ENCODE measurements at regions not wholly inside any gene's neighbourhood (a gene's known extent, or its start where the extent isn't known, plus 50 kb on each side); places are given as distances from the start of the nearest gene placed in this dataset.

- Histone ChIP-seq H3K4me2 (ENCODE audit: low read length) (peak overlapping the region; percentile 31), H4K20me1 (ENCODE audit: insufficient read depth, low read length) (no peaks in the 10 kb centered on the region), H3K9ac (ENCODE audit: low read length) (no peak overlapping the region), H3K27me3 (ENCODE audit: insufficient read depth, low read length) (no peaks in the 10 kb centered on the region), H3K79me2 (ENCODE audit: insufficient read depth, low read length) (no peaks in the 10 kb centered on the region), H3K4me3 (ENCODE audit: insufficient read depth, low read depth, low read length) (no peak overlapping the region), H3K27ac (ENCODE audit: low read depth, low read length) (peak overlapping the region; percentile 26), H2AFZ (ENCODE audit: low read depth, low read length) (no peak overlapping the region), H3K36me3 (ENCODE audit: insufficient read depth, low read length) (no peaks in the 10 kb centered on the region), H3K4me1 (ENCODE audit: insufficient read depth, low read length) (peaks cover 3% of the 10 kb centered on the region), H3K9me3 (ENCODE audit: insufficient read depth, low read depth, low read length) (no peaks in the 10 kb centered on the region)
- TF ChIP-seq CTCF (IDR thresholded peaks at IDR 0.05; ENCODE audit: insufficient read depth, low read depth, low read length) (no peak), EZH2 (IDR thresholded peaks at IDR 0.05; ENCODE audit: insufficient read depth, low read length) (no peak)
- H3K4me1 Mint-ChIP-seq (ENCODE audit: low read depth, unreplicated experiment): peaks cover 8% of the 10 kb centered on the region
- H3K36me3 Mint-ChIP-seq (ENCODE audit: low read depth, unreplicated experiment): peaks cover 2% of the 10 kb centered on the region
- FAIRE-seq (peak; percentile 68), DNase-seq (ENCODE audit: low read depth) (peak; percentile 18)
- peaks cover 3% of the 10 kb centered on the region for H3K9me3 Mint-ChIP-seq (ENCODE audit: unreplicated experiment)
- no peak overlapping the region for H3K4me3 Mint-ChIP-seq (ENCODE audit: unreplicated experiment)
- no peaks in the 10 kb centered on the region for H3K27me3 Mint-ChIP-seq (ENCODE audit: low read depth, unreplicated experiment)
- no peak overlapping the region for H3K27ac Mint-ChIP-seq (ENCODE audit: unreplicated experiment)
Measured at GRCh38 chr4:123121241-123121907, 199.0 kb upstream of the NUDT6 start.

GRCh38 chr4:123125477-123125876 is 203.1 kb upstream of the NUDT6 start:
- H3K9me3 Mint-ChIP-seq (ENCODE audit: unreplicated experiment): peaks cover 3% of the 10 kb centered on the region
- no peak for FAIRE-seq

More at GRCh38 chr4:123125477-123125876, 203.1 kb upstream of the NUDT6 start:
- Mint-ChIP-seq H3K27me3 (ENCODE audit: low read depth, unreplicated experiment) (no peaks in the 10 kb centered on the region), H3K36me3 (ENCODE audit: low read depth, unreplicated experiment) (peaks cover 2% of the 10 kb centered on the region), H3K27ac (ENCODE audit: unreplicated experiment) (no peak overlapping the region), H3K4me3 (ENCODE audit: unreplicated experiment) (no peak overlapping the region), H3K4me1 (ENCODE audit: low read depth, unreplicated experiment) (peaks cover 18% of the 10 kb centered on the region)
- Histone ChIP-seq H3K27ac (ENCODE audit: low read depth, low read length) (no peak overlapping the region), H3K4me1 (ENCODE audit: insufficient read depth, low read length) (peaks cover 3% of the 10 kb centered on the region), H3K9me3 (ENCODE audit: insufficient read depth, low read depth, low read length) (no peaks in the 10 kb centered on the region), H3K9ac (ENCODE audit: low read length) (no peak overlapping the region), H4K20me1 (ENCODE audit: insufficient read depth, low read length) (no peaks in the 10 kb centered on the region), H3K36me3 (ENCODE audit: insufficient read depth, low read length) (no peaks in the 10 kb centered on the region), H3K27me3 (ENCODE audit: insufficient read depth, low read length) (no peaks in the 10 kb centered on the region), H3K4me2 (ENCODE audit: low read length) (no peak overlapping the region), H3K4me3 (ENCODE audit: insufficient read depth, low read depth, low read length) (no peak overlapping the region), H2AFZ (ENCODE audit: low read depth, low read length) (no peak overlapping the region), H3K79me2 (ENCODE audit: insufficient read depth, low read length) (no peaks in the 10 kb centered on the region)
- TF ChIP-seq EZH2 (IDR thresholded peaks at IDR 0.05; ENCODE audit: insufficient read depth, low read length): no peak
- TF ChIP-seq CTCF (IDR thresholded peaks at IDR 0.05; ENCODE audit: insufficient read depth, low read depth, low read length): no peak
- DNase-seq (ENCODE audit: low read depth): no peak

Measured in astrocyte (in vitro differentiated cells and primary cell).